Esophagus squamous epithelium (tissue), 5 donors: ENCODE measurements at regions not wholly inside any gene's neighbourhood (a gene's known extent, or its start where the extent isn't known, plus 50 kb on each side); places are given as distances from the start of the nearest gene placed in this dataset.
A peak's percentile ranks its signal among the peaks of the same experiment; 100 is the strongest.

Source experiments
- DNase-seq: peaks from one replicate; lab custom pipeline; 2025; lab: John Stamatoyannopoulos, UW
- H3K27ac ChIP-seq, 4 donors: fragments of 200-600 bp; sonication (generic); one replicate each; pipeline ENCODE4 v1.5.1; 2016 to 2019; ENCODE audit warnings: mild to moderate bottlenecking in 1 of 4
- H3K27me3 ChIP-seq, 4 donors: fragments of 200-600 bp; sonication (generic); 1 replicate in 3 of 4; 2 replicates in 1 of 4; pipeline versions ENCODE4 v1.5.1 to v1.6.0; 2017 to 2021; ENCODE audit warnings: antibody characterized with exemption in 1 of 4
- H3K36me3 ChIP-seq, 3 donors: fragments of 200-600 bp; sonication (generic); one replicate each; pipeline ENCODE4 v1.5.1; 2016 to 2019
- H3K4me1 ChIP-seq, 3 donors: fragments of 200-600 bp; sonication (generic); one replicate each; pipeline ENCODE4 v1.5.1; 2017 to 2019
- H3K4me3 ChIP-seq, 4 donors: fragments of 200-600 bp; sonication (generic); 1 replicate in 3 of 4; 2 replicates in 1 of 4; pipeline ENCODE4 v1.5.1; 2016 to 2019; ENCODE audit warnings: mild to moderate bottlenecking in 2 of 4, moderate library complexity in 1 of 4
- H3K9me3 ChIP-seq, 3 donors: fragments of 200-600 bp; sonication (generic); one replicate each; pipeline ENCODE4 v1.5.1; 2016 to 2019
- POLR2A ChIP-seq, 4 donors: fragments of 450-650 bp; IDR thresholded peaks; one replicate each; pipeline ENCODE4 v1.6.1; 2017; ENCODE audit warnings: antibody characterized with exemption in 4 of 4, mild to moderate bottlenecking in 4 of 4, moderate library complexity in 3 of 4
- WGBS, 2 donors: methylation state at CpG; one replicate each; pipeline ENCODE4 v1.1.5; 2018; 5-methylcytosine and 5-hydroxymethylcytosine counted together
- intact Hi-C: fragments of 100-400 bp; cut with DNase I; formaldehyde crosslinking; loops from one replicate; pipeline ENCODE4 v1.15.0; 2022
- TF ChIP-seq, protein P1 (sequence below), 6 experiments: fragments of 450-650 bp in 4 of 6; fragments of 200-600 bp in 2 of 6; sonication (generic) in 2 of 6; IDR thresholded peaks; one replicate each; pipeline ENCODE4 v1.5.1; 2016 to 2019; ENCODE audit warnings: antibody characterized with exemption in 6 of 6, mild to moderate bottlenecking in 4 of 6, moderate library complexity in 4 of 6
- donor health status: DM: yes; HTN: yes; CAD: no.

DNA sequence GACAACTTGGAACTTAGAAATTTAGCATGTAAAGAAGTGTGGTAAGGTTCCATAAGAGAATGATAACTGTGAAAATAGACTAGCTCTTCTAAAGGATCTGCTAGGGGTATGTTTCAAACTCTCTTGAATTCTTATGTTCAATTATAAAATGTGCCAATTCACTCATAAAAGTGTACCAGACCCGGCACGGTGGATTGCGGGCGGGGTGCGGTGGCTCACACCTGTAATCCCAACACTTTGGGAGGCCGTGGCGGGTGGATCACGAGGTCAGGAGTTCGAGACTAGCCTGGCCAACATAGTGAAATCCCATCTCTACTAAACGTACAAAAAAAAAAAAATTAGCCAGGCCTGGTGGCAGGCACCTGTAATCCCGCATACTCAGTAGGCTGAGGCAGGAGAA lies 105.4 kb upstream of the CAV2 start:
- Histone ChIP-seq H3K4me1 (peaks cover 0 to 9% (median 0%) of the 10 kb centered on the region in 3 donors), H3K27me3 (peaks cover 0 to 19% (median 0%) of the 10 kb centered on the region in 4 donors), H3K9me3 (peaks cover 0 to 6% (median 0%) of the 10 kb centered on the region in 3 donors), H3K36me3 (no peaks in the 10 kb centered on the region), H3K27ac (no peak overlapping the region), H3K4me3 (no peak overlapping the region)
- 80 to 85% methylated on average over 10 to 11 of the region's 11 CpGs for WGBS, 2 donors
- TF ChIP-seq, protein P1, sequence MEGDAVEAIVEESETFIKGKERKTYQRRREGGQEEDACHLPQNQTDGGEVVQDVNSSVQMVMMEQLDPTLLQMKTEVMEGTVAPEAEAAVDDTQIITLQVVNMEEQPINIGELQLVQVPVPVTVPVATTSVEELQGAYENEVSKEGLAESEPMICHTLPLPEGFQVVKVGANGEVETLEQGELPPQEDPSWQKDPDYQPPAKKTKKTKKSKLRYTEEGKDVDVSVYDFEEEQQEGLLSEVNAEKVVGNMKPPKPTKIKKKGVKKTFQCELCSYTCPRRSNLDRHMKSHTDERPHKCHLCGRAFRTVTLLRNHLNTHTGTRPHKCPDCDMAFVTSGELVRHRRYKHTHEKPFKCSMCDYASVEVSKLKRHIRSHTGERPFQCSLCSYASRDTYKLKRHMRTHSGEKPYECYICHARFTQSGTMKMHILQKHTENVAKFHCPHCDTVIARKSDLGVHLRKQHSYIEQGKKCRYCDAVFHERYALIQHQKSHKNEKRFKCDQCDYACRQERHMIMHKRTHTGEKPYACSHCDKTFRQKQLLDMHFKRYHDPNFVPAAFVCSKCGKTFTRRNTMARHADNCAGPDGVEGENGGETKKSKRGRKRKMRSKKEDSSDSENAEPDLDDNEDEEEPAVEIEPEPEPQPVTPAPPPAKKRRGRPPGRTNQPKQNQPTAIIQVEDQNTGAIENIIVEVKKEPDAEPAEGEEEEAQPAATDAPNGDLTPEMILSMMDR (IDR thresholded peaks at IDR 0.05) = no peak
- TF ChIP-seq POLR2A (IDR thresholded peaks at IDR 0.05) = no peak
- intact Hi-C loops = no loop called here
- no peak for DNase-seq

DNA sequence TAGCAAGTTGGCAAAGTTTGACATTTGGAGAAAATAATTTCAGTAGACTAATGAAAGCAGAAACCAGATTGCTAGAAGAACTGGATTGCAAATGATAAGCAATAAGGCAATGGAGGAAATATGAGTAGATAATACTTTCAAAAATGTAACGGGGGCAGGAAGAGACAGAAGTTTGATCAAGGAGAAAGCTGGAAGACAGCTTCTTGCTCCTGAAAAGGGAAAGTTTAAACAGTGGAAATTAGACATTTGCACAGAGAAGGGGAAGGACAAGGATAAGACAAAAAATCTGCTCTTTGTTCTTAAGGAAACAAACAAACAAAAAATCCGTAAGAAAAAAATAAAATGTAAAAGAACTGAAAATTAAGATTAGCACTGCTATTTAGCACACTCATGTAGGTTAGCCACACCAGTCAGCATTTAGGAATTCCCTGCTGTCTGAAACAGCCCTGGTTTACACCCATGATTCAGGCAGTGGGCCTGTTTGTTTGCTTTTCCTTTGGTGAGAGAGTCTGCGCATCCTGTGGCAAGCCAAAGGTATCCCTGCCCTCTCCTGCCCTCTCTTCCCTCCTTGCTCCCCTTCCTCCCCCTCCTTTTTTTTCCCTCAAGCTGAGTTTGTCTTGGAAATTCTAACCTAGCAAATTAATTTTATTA lies 104.3 kb upstream of the CAV2 start:
- TF ChIP-seq POLR2A (IDR thresholded peaks at IDR 0.05) = no peak
- TF ChIP-seq, protein P1 (IDR thresholded peaks at IDR 0.05) = no peak
- peak overlapping the region in 1 of 4 donors; percentile 9 for H3K27ac ChIP-seq
- H3K27me3 ChIP-seq = peaks cover 0 to 27% (median 0%) of the 10 kb centered on the region in 4 donors
- WGBS, 2 donors = 27 to 38% methylated on average over 3 of the region's 3 CpGs
- intact Hi-C loops = no loop called here
- peaks cover 0 to 9% (median 0%) of the 10 kb centered on the region in 3 donors for H3K4me1 ChIP-seq
- H3K9me3 ChIP-seq = peaks cover 0 to 6% (median 0%) of the 10 kb centered on the region in 3 donors
- no peak for DNase-seq
- no peak overlapping the region for H3K4me3 ChIP-seq
- no peaks in the 10 kb centered on the region for H3K36me3 ChIP-seq

- no peak overlapping the region for H3K4me3 ChIP-seq
- WGBS, 2 donors = 88 to 97% methylated on average over 2 of the region's 2 CpGs
- DNase-seq = no peak
- H3K27ac ChIP-seq = no peak overlapping the region
- H3K9me3 ChIP-seq = peaks cover 0 to 6% (median 0%) of the 10 kb centered on the region in 3 donors
- intact Hi-C loops = no loop called here
- TF ChIP-seq, protein P1 (IDR thresholded peaks at IDR 0.05) = no peak
- no peak for TF ChIP-seq POLR2A (IDR thresholded peaks at IDR 0.05)
- H3K36me3 ChIP-seq = no peaks in the 10 kb centered on the region
- peaks cover 0 to 57% (median 0%) of the 10 kb centered on the region in 4 donors for H3K27me3 ChIP-seq
- H3K4me1 ChIP-seq = peaks cover 0 to 15% (median 0%) of the 10 kb centered on the region in 3 donors
These were observed 100.9 kb upstream of the CAV2 start for GRCh38 chr7:116398672-116399071.

DNA sequence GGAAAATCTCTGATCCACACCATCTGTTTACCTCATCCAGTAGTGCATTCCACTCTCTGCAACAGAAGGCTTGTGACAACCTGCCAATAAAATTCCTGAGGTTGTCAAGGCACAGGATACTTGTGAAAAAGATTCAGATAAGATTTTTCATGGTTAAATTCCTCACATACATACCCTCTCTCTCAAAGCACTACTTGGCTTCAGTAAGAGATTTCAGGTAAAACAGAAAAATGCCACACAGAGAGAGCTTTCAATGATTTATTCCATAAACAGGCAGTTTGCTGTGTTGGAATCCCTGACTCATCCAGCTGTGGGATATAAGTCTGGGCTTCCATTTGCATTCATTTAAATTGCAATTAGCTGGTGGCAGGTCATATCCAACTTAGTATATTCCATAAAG lies 99.7 kb upstream of the CAV2 start:
- Histone ChIP-seq H3K9me3 (peaks cover 0 to 6% (median 0%) of the 10 kb centered on the region in 3 donors), H3K27ac (no peak overlapping the region), H3K4me3 (no peak overlapping the region), H3K36me3 (no peaks in the 10 kb centered on the region), H3K4me1 (peaks cover 0 to 25% (median 0%) of the 10 kb centered on the region in 3 donors), H3K27me3 (peaks cover 0 to 57% (median 0%) of the 10 kb centered on the region in 4 donors)
- no peak for TF ChIP-seq POLR2A (IDR thresholded peaks at IDR 0.05)
- TF ChIP-seq, protein P1 (IDR thresholded peaks at IDR 0.05) = no peak
- DNase-seq = no peak
- intact Hi-C loops = no loop called here

DNA sequence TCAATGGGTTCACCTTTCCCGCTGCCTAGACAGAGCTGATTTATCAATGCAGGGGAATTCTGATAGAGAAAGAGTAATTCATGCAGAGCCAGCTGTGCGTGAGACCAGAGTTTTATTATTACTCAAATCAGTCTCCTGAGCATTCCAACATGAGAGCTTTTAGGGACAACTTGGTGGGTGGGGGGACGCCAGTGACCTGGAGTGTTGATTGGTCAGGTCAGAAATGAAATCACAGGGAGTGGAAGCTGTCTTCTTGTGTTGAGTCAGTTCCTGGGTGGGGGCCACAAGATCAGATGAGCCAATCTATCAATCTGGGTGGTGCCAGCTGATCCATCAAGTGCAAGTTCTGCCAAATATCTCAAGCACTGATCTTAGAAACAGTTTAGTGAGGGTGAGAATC lies 99.0 kb upstream of the CAV2 start:
- Histone ChIP-seq H3K4me3 (no peak overlapping the region), H3K27ac (no peak overlapping the region), H3K27me3 (peaks cover 0 to 57% (median 0%) of the 10 kb centered on the region in 4 donors), H3K36me3 (no peaks in the 10 kb centered on the region), H3K4me1 (peaks cover 0 to 25% (median 0%) of the 10 kb centered on the region in 3 donors), H3K9me3 (peaks cover 0 to 6% (median 0%) of the 10 kb centered on the region in 3 donors)
- intact Hi-C loops = no loop called here
- TF ChIP-seq, protein P1 (IDR thresholded peaks at IDR 0.05) = no peak
- TF ChIP-seq POLR2A (IDR thresholded peaks at IDR 0.05) = no peak
- WGBS, 2 donors = 73 to 92% methylated on average over 3 of the region's 3 CpGs
- no peak for DNase-seq
